Stimulated activated naive CD8-positive, alpha-beta T cell treated with anti-CD3 and anti-CD28 coated beads, Interleukin-15, amount 100 ng/mL, for 72 hours (primary cell): ENCODE measurements at regions not wholly inside any gene's neighbourhood (a gene's known extent, or its start where the extent isn't known, plus 50 kb on each side); places are given as distances from the start of the nearest gene placed in this dataset.
"Not testable (repeated sequence)": the region's sequence is repeated elsewhere in the genome, so short reads cannot be mapped to it uniquely, and the experiment has no call there.

ENCODE experiments used
- ATAC-seq: fragments of 150-1000 bp; cut with Tn5 transposase; 2 replicates; pipeline ENCODE4 v1.10.0; 2021; ENCODE audit warnings: mild to moderate bottlenecking, moderate library complexity
- DNase-seq, 2 donors: peaks; one replicate each; pipeline ENCODE4 v3.0.0; 2021 to 2022
- H3K27ac Mint-ChIP-seq, 2 donors: one replicate each; pipeline ENCODE4 v1.8.0; 2022; ENCODE audit warnings: mild to moderate bottlenecking in 2 of 2, mixed read lengths in 2 of 2, moderate library complexity in 2 of 2
- H3K27me3 Mint-ChIP-seq: one replicate; pipeline ENCODE4 v1.8.0; 2022; ENCODE audit warnings: mixed read lengths
- H3K4me1 Mint-ChIP-seq: one replicate; pipeline ENCODE4 v1.8.0; 2022; ENCODE audit warnings: mild to moderate bottlenecking, mixed read lengths
- H3K4me3 Mint-ChIP-seq, 2 donors: one replicate each; pipeline ENCODE4 v1.8.0; 2022; ENCODE audit warnings: mild to moderate bottlenecking in 2 of 2, mixed read lengths in 2 of 2, moderate library complexity in 1 of 2
- H3K9me3 Mint-ChIP-seq, 2 donors: one replicate each; pipeline ENCODE4 v1.8.0; 2022; ENCODE audit warnings: mixed read lengths in 2 of 2

- H3K4me1 Mint-ChIP-seq, result no peaks in the 10 kb centered on the region
- DNase-seq, result no peak
- H3K27me3 Mint-ChIP-seq, result peaks cover 60% of the 10 kb centered on the region
- ATAC-seq, result no peak
- H3K9me3 Mint-ChIP-seq, result peaks cover 5 to 7% of the 10 kb centered on the region in 2 donors
- no peak overlapping the region for H3K27ac Mint-ChIP-seq
- no peak overlapping the region for H3K4me3 Mint-ChIP-seq
These were observed 92.5 kb upstream of the CD82 start for GRCh38 chr11:44472916-44473315.

GRCh38 chr11:44474702-44475101 lies 90.8 kb upstream of the CD82 start:
- no peaks in the 10 kb centered on the region for H3K4me1 Mint-ChIP-seq

DNA sequence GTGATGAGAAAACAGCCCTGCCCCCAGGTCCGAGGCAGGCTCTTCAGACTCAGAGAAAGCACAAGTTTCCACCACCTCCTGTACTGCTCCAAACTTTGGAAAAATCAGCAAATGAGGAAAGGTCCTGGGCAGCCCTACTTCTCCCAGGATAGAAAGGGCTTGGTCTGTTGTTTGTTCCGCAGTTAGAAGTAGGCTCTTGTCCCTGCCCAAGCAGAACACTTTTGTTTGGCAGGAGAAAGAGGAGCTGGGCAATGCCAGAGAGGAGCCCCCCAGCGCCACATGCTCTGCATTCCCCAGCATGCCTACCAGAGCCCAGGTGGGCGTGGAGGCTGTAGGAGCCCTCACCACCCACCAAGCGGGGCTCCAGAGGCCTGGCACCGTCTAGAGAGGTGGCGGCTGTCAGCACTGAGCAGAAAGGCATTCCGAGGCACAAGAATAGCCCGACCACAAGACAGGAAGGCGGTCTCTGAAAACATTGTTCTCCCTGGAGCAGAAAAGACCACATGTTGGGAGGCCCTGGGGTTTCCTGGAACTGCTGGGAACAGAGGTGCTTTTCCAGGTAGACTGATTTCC lies 90.3 kb upstream of the CD82 start:
- Mint-ChIP-seq H3K27ac (no peak overlapping the region), H3K9me3 (peaks cover 7 to 10% of the 10 kb centered on the region in 2 donors), H3K4me1 (no peaks in the 10 kb centered on the region), H3K27me3 (peaks cover 42% of the 10 kb centered on the region), H3K4me3 (no peak overlapping the region)
- DNase-seq, result no peak
- ATAC-seq, result no peak

More at GRCh38 chr11:44474702-44475101, 90.8 kb upstream of the CD82 start:
- DNase-seq (no peak), ATAC-seq (no peak)
- Mint-ChIP-seq H3K27me3 (peaks cover 47% of the 10 kb centered on the region), H3K27ac (no peak overlapping the region), H3K9me3 (peaks cover 7 to 10% of the 10 kb centered on the region in 2 donors), H3K4me3 (no peak overlapping the region)

GRCh38 chr11:44482338-44482737 lies 83.1 kb upstream of the CD82 start:
- not testable (repeated sequence) for DNase-seq, ATAC-seq, H3K27ac Mint-ChIP-seq, H3K4me3 Mint-ChIP-seq, H3K4me1 Mint-ChIP-seq, H3K27me3 Mint-ChIP-seq
- H3K9me3 Mint-ChIP-seq, result peaks cover 17 to 23% of the 10 kb centered on the region in 2 donors

GRCh38 chr11:44483919-44484610 lies 81.4 kb upstream of the CD82 start:
- no peak overlapping the region for H3K4me3 Mint-ChIP-seq
- ATAC-seq, result no peak
- no peak overlapping the region for H3K27ac Mint-ChIP-seq
- no peak for DNase-seq
- no peaks in the 10 kb centered on the region for H3K27me3 Mint-ChIP-seq
- peaks cover 10 to 14% of the 10 kb centered on the region in 2 donors for H3K9me3 Mint-ChIP-seq
- H3K4me1 Mint-ChIP-seq, result no peaks in the 10 kb centered on the region

GRCh38 chr11:44488165-44488965 lies 77.1 kb upstream of the CD82 start:
- no peak for DNase-seq
- no peak overlapping the region for H3K27ac Mint-ChIP-seq
- no peak for ATAC-seq

GRCh38 chr11:44493383-44493782 lies 72.1 kb upstream of the CD82 start:
- ATAC-seq (no peak), DNase-seq (no peak)
- Mint-ChIP-seq H3K4me3 (no peak overlapping the region), H3K4me1 (no peaks in the 10 kb centered on the region), H3K27ac (no peak overlapping the region), H3K27me3 (peaks cover 7% of the 10 kb centered on the region), H3K9me3 (no peaks in the 10 kb centered on the region)

More at GRCh38 chr11:44488165-44488965, 77.1 kb upstream of the CD82 start:
- Mint-ChIP-seq H3K9me3 (peaks cover 10 to 14% of the 10 kb centered on the region in 2 donors), H3K4me1 (no peaks in the 10 kb centered on the region), H3K27me3 (no peaks in the 10 kb centered on the region), H3K4me3 (no peak overlapping the region)

DNA sequence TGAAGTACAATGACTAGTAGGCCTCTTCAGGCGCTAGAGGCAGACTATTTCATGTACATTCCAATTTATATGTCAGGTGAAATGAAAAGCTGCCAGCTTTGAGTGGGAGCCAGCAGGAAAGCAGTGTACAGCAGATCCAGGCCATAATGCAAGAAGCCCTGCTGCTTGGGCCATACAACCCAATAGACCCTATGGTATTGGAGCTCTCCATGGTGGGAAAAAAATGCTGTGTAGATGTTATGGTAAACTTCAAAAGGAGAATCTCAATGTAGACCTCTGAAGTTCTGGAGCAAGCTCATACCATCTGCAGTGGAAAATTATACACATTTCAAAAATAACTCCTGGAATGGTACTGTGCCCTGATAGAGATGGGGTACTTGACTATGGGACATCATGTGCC lies 71.5 kb upstream of the CD82 start:
- ATAC-seq, result no peak
- Mint-ChIP-seq H3K4me3 (no peak overlapping the region), H3K27ac (no peak overlapping the region)

DNA sequence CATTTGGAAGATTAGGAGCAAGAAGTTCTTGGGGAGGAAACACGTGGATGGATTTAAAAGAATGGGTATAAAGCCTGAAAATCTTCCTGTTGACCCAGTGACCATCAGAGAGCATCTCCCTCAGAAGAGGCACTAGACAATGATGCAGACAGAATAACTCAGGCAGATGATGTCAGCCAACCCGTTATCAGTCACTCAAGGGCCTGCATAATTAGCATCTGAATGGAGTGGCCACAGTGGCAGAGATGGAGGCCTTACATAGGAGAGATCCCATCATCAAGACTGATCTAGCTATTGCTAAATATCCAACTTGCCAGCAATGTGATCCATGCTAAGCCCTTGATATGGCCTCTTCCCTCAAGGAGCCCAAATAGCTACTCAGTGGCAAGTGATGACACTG lies 70.7 kb upstream of the CD82 start:
- DNase-seq (no peak), ATAC-seq (no peak)
- H3K4me3 Mint-ChIP-seq, result no peak overlapping the region
- H3K27me3 Mint-ChIP-seq, result peaks cover 7% of the 10 kb centered on the region
- H3K9me3 Mint-ChIP-seq, result no peaks in the 10 kb centered on the region
- no peak overlapping the region for H3K27ac Mint-ChIP-seq
- H3K4me1 Mint-ChIP-seq, result no peaks in the 10 kb centered on the region

More for the DNA sequence above, 71.5 kb upstream of the CD82 start:
- Mint-ChIP-seq H3K4me1 (no peaks in the 10 kb centered on the region), H3K27me3 (peaks cover 7% of the 10 kb centered on the region), H3K9me3 (no peaks in the 10 kb centered on the region)
- no peak for DNase-seq

GRCh38 chr11:44496391-44496790 lies 69.1 kb upstream of the CD82 start:
- no peaks in the 10 kb centered on the region for H3K4me1 Mint-ChIP-seq
- no peak overlapping the region for H3K4me3 Mint-ChIP-seq
- ATAC-seq (no peak), DNase-seq (no peak)
- H3K27me3 Mint-ChIP-seq, result peaks cover 7% of the 10 kb centered on the region
- no peaks in the 10 kb centered on the region for H3K9me3 Mint-ChIP-seq
- no peak overlapping the region for H3K27ac Mint-ChIP-seq

DNA sequence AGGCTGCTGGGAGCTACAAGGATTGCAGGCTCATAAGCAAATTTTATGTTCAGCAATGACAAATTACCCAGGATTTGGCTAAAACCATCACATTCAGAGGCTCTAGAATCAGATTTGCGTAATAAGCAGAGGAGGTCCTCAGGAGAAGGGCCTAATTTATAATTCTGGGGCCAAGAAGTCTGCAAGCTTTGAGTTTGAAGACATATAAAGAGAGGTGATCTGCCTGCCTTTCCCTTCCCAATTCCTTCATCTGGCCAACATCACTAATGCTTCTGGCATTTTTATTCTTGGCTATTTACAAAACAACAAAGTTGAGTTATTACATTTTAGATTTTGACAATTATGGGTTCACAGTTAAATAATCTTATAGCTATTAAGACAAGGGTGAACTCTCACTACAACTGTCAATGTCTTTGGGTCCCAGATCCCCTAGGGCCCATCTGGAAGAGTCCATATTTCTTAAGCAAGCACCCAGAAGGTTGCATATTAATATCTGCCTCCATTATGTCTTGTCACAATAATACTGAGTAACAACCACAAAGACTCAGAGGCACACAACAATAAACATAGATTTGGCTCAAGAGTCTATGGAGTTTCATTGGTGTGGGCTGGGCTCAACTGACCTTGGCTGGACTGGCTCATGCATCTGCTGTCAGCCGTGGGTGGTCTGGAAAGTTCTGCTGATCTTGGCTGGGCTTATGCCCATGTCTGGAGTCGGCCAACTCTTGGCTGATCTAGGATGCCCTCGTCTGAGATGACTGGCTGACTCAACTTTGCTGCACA lies 67.2 kb upstream of the CD82 start:
- Mint-ChIP-seq H3K27me3 (peaks cover 7% of the 10 kb centered on the region), H3K4me1 (no peaks in the 10 kb centered on the region), H3K9me3 (no peaks in the 10 kb centered on the region), H3K4me3 (no peak overlapping the region), H3K27ac (no peak overlapping the region)
- DNase-seq, result no peak
- ATAC-seq, result no peak

GRCh38 chr11:44502506-44502905 lies 63.0 kb upstream of the CD82 start:
- Mint-ChIP-seq H3K4me3 (no peak overlapping the region), H3K9me3 (peaks cover 5 to 7% of the 10 kb centered on the region in 2 donors), H3K27ac (no peak overlapping the region), H3K4me1 (no peaks in the 10 kb centered on the region), H3K27me3 (peaks cover 9% of the 10 kb centered on the region)
- DNase-seq (no peak), ATAC-seq (no peak)

GRCh38 chr11:44505581-44506054 lies 59.8 kb upstream of the CD82 start:
- Mint-ChIP-seq H3K27me3 (peaks cover 16% of the 10 kb centered on the region), H3K4me1 (no peaks in the 10 kb centered on the region), H3K9me3 (peaks cover 5 to 7% of the 10 kb centered on the region in 2 donors), H3K27ac (no peak overlapping the region), H3K4me3 (no peak overlapping the region)
- DNase-seq, result no peak
- no peak for ATAC-seq

GRCh38 chr11:44506375-44507016 lies 59.0 kb upstream of the CD82 start:
- peaks cover 19% of the 10 kb centered on the region for H3K27me3 Mint-ChIP-seq
- DNase-seq (no peak), ATAC-seq (no peak)
- H3K27ac Mint-ChIP-seq, result no peak overlapping the region
- no peaks in the 10 kb centered on the region for H3K4me1 Mint-ChIP-seq
- H3K9me3 Mint-ChIP-seq, result peaks cover 5 to 7% of the 10 kb centered on the region in 2 donors
- no peak overlapping the region for H3K4me3 Mint-ChIP-seq

DNA sequence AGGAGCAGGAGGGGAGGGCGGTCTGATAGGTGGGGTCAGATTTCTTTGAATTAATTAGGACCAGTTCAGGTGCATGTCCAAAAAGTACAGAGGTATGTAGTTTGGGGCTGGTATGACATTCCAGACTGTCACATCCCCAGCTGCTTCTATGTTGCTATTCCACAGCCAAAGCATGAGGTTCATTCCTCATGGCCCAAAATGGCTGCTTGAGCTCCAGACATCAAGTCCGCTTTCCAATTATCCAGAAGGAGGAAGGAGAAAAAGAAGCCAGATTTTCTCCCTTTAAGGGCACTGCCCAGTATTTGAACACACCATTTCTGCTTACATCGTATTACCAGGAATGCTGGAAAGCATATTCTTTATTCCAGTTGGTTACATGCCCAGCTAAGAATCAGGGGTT lies 58.0 kb upstream of the CD82 start:
- ATAC-seq, result no peak
- no peak overlapping the region for H3K27ac Mint-ChIP-seq
- H3K4me1 Mint-ChIP-seq, result no peaks in the 10 kb centered on the region

More for the DNA sequence above, 58.0 kb upstream of the CD82 start:
- Mint-ChIP-seq H3K9me3 (peaks cover 5 to 7% of the 10 kb centered on the region in 2 donors), H3K27me3 (peaks cover 25% of the 10 kb centered on the region), H3K4me3 (no peak overlapping the region)
- no peak for DNase-seq
